ENCODE measurements at regions not wholly inside any gene's neighbourhood (a gene's known extent, or its start where the extent isn't known, plus 50 kb on each side); places are given as distances from the start of the nearest gene placed in this dataset.

GRCh38 chr9:2523591-2523990 is 98.0 kb upstream of the VLDLR start:
- TF ChIP-seq CTCF (IDR thresholded peaks at IDR 0.05 in 2 of 3, conservative IDR thresholded peaks at IDR 0.05 in 1 of 3; ENCODE audit: control insufficient read depth in 2 of 3, extremely low read depth in 1 of 3, insufficient read depth in 1 of 3, low read depth in 3 of 3, low read length in 3 of 3): no peak
- no peak for TF ChIP-seq SIN3A (IDR thresholded peaks at IDR 0.05; ENCODE audit: low read depth, low read length)
- no peak for TF ChIP-seq POLR2AphosphoS5 (IDR thresholded peaks at IDR 0.05; ENCODE audit: low read length)
- no peak for TF ChIP-seq SREBF2 (IDR thresholded peaks at IDR 0.05; ENCODE audit: low read length)
- TF ChIP-seq CEBPB (IDR thresholded peaks at IDR 0.05; ENCODE audit: borderline replicate concordance in 1 of 2, low read depth in 2 of 2, low read length in 2 of 2): no peak
- TF ChIP-seq SUZ12 (IDR thresholded peaks at IDR 0.05; ENCODE audit: unreplicated experiment): no peak
